OCI-LY1 (cell line): ENCODE measurements at regions not wholly inside any gene's neighbourhood (a gene's known extent, or its start where the extent isn't known, plus 50 kb on each side); places are given as distances from the start of the nearest gene placed in this dataset.

Source experiments
- H2AFZ ChIP-seq: fragments of 200-600 bp; sonication (generic), shearing (Covaris generic); 2 replicates; pipeline ENCODE4 v1.6.0; 2014; ENCODE audit warnings: antibody characterized with exemption, mild to moderate bottlenecking, low read length
- H3F3A ChIP-seq: fragments of 200-600 bp; sonication (generic), shearing (Covaris generic); 2 replicates; pipeline ENCODE4 v1.6.0; 2014; ENCODE audit warnings: mild to moderate bottlenecking, antibody characterized with exemption, low read length, moderate library complexity; ENCODE audit not compliant: insufficient read depth
- H3K27ac ChIP-seq: fragments of 200-600 bp; sonication (generic); 2 replicates; pipeline ENCODE4 v1.5.1; 2014; ENCODE audit warnings: low read length, mixed run types, mild to moderate bottlenecking, low read depth; ENCODE audit not compliant: poor library complexity, severe bottlenecking
- H3K27me3 ChIP-seq: fragments of 200-600 bp; sonication (generic); 2 replicates; pipeline ENCODE4 v1.6.0; 2014; ENCODE audit warnings: antibody characterized with exemption, mild to moderate bottlenecking, low read length, moderate library complexity; ENCODE audit not compliant: insufficient read depth
- H3K36me3 ChIP-seq: fragments of 200-600 bp; sonication (generic); 2 replicates; pipeline ENCODE4 v1.6.1; 2014; ENCODE audit warnings: mild to moderate bottlenecking, antibody characterized with exemption, low read length, moderate library complexity, mixed read lengths; ENCODE audit not compliant: insufficient read depth
- H3K4me1 ChIP-seq: fragments of 200-600 bp; sonication (generic); 2 replicates; pipeline ENCODE4 v1.5.1; 2014; ENCODE audit warnings: mild to moderate bottlenecking, low read length, moderate library complexity; ENCODE audit not compliant: insufficient read depth, severe bottlenecking
- H3K4me2 ChIP-seq: fragments of 200-600 bp; sonication (generic), shearing (Covaris generic); 2 replicates; pipeline ENCODE4 v1.6.1; 2014; ENCODE audit warnings: low read length
- H3K4me3 ChIP-seq: fragments of 200-600 bp; sonication (generic); 2 replicates; pipeline ENCODE4 v1.5.1; 2014; ENCODE audit warnings: low read length, low read depth, mild to moderate bottlenecking, mixed read lengths; ENCODE audit not compliant: poor library complexity, severe bottlenecking
- H3K79me2 ChIP-seq: fragments of 200-600 bp; shearing (Covaris generic); 2 replicates; pipeline ENCODE4 v1.6.1; 2016; ENCODE audit warnings: mixed run types, low read length, mixed read lengths; ENCODE audit not compliant: insufficient read depth
- H3K9ac ChIP-seq: fragments of 200-600 bp; sonication (generic), shearing (Covaris generic); 2 replicates; pipeline ENCODE4 v1.6.1; 2014; ENCODE audit warnings: mild to moderate bottlenecking, low read length, mixed read lengths
- H3K9me2 ChIP-seq: fragments of 200-600 bp; sonication (generic), shearing (Covaris generic); 2 replicates; pipeline ENCODE4 v1.6.1; 2014; ENCODE audit warnings: low read depth, mild to moderate bottlenecking, low read length, mixed read lengths
- H3K9me3 ChIP-seq: fragments of 200-600 bp; shearing (Covaris generic); 2 replicates; pipeline ENCODE4 v1.6.1; 2014; ENCODE audit warnings: low read length, mixed read lengths
- H4K20me1 ChIP-seq: fragments of 200-600 bp; sonication (generic), shearing (Covaris generic); 2 replicates; pipeline ENCODE4 v1.6.0; 2016; ENCODE audit warnings: mild to moderate bottlenecking, low read length; ENCODE audit not compliant: insufficient read depth
- EZH2 ChIP-seq: fragments of 200-600 bp; sonication (generic), shearing (Covaris generic); IDR thresholded peaks from 2 replicates; pipeline ENCODE4 v1.8.0; 2017; ENCODE audit warnings: borderline replicate concordance, mixed run types, mild to moderate bottlenecking, antibody characterized with exemption, low read length, moderate library complexity, mixed read lengths
- TF ChIP-seq, protein P1 (sequence below): fragments of 200-600 bp; sonication (generic), shearing (Covaris generic); IDR thresholded peaks from 2 replicates; pipeline ENCODE4 v1.5.1; 2017; ENCODE audit warnings: mild to moderate bottlenecking, antibody characterized with exemption, low read length, moderate library complexity, mixed read lengths

- H3K4me2 ChIP-seq = no peak overlapping the region
- no peak overlapping the region for H3K27ac ChIP-seq
- TF ChIP-seq EZH2 = no peak
These were observed 588.4 kb upstream of the FAM241A start for GRCh38 chr4:111556851-111557250.

GRCh38 chr4:111562826-111563225 lies 582.4 kb upstream of the FAM241A start:
- Histone ChIP-seq H3K27ac (no peak overlapping the region), H3F3A (no peaks in the 10 kb centered on the region), H3K79me2 (no peaks in the 10 kb centered on the region), H3K4me2 (no peak overlapping the region), H3K27me3 (no peaks in the 10 kb centered on the region), H3K9me2 (no peaks in the 10 kb centered on the region), H3K9ac (no peak overlapping the region), H4K20me1 (no peaks in the 10 kb centered on the region), H2AFZ (no peak overlapping the region), H3K36me3 (no peaks in the 10 kb centered on the region), H3K4me1 (no peaks in the 10 kb centered on the region), H3K9me3 (no peaks in the 10 kb centered on the region), H3K4me3 (no peak overlapping the region)
- no peak for TF ChIP-seq EZH2
- TF ChIP-seq, protein P1, sequence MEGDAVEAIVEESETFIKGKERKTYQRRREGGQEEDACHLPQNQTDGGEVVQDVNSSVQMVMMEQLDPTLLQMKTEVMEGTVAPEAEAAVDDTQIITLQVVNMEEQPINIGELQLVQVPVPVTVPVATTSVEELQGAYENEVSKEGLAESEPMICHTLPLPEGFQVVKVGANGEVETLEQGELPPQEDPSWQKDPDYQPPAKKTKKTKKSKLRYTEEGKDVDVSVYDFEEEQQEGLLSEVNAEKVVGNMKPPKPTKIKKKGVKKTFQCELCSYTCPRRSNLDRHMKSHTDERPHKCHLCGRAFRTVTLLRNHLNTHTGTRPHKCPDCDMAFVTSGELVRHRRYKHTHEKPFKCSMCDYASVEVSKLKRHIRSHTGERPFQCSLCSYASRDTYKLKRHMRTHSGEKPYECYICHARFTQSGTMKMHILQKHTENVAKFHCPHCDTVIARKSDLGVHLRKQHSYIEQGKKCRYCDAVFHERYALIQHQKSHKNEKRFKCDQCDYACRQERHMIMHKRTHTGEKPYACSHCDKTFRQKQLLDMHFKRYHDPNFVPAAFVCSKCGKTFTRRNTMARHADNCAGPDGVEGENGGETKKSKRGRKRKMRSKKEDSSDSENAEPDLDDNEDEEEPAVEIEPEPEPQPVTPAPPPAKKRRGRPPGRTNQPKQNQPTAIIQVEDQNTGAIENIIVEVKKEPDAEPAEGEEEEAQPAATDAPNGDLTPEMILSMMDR = no peak

More at GRCh38 chr4:111556851-111557250, 588.4 kb upstream of the FAM241A start:
- Histone ChIP-seq H3F3A (no peaks in the 10 kb centered on the region), H3K4me3 (no peak overlapping the region), H3K9me3 (no peaks in the 10 kb centered on the region), H2AFZ (no peak overlapping the region), H3K9me2 (no peaks in the 10 kb centered on the region), H3K36me3 (no peaks in the 10 kb centered on the region), H3K9ac (no peak overlapping the region), H3K27me3 (no peaks in the 10 kb centered on the region), H3K79me2 (no peaks in the 10 kb centered on the region), H3K4me1 (no peaks in the 10 kb centered on the region), H4K20me1 (no peaks in the 10 kb centered on the region)

DNA sequence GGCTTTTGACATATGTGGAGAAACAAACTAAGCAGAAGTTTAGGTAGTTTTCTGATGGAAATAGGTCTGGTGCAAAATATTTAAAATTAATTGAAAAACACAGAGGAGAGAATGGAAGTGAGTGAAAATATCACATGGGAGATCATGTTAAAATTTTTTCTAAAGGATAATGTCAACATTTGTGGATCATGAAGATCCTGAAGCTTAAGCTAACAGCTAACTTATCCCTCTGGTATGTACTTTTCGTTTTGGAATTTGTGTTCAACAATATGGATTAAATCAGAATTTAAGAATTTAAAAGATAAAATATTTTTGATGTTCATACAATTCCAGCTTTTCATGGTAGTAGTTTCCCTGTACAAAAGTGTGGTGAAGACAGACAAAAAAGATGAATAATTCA lies 572.8 kb upstream of the FAM241A start:
- Histone ChIP-seq H4K20me1 (no peaks in the 10 kb centered on the region), H3K9me3 (no peaks in the 10 kb centered on the region), H3K9me2 (no peaks in the 10 kb centered on the region), H3K4me3 (no peak overlapping the region), H3K79me2 (no peaks in the 10 kb centered on the region), H3K27me3 (no peaks in the 10 kb centered on the region), H2AFZ (no peak overlapping the region), H3K9ac (no peak overlapping the region), H3K36me3 (no peaks in the 10 kb centered on the region), H3F3A (no peaks in the 10 kb centered on the region), H3K27ac (no peak overlapping the region), H3K4me1 (no peaks in the 10 kb centered on the region), H3K4me2 (no peak overlapping the region)
- TF ChIP-seq, protein P1 = no peak
- TF ChIP-seq EZH2 = no peak

GRCh38 chr4:111573386-111573785 lies 571.9 kb upstream of the FAM241A start:
- Histone ChIP-seq H3K4me1 (no peaks in the 10 kb centered on the region), H3K79me2 (no peaks in the 10 kb centered on the region), H3K27me3 (no peaks in the 10 kb centered on the region), H3K27ac (no peak overlapping the region), H3K9me3 (no peaks in the 10 kb centered on the region), H2AFZ (no peak overlapping the region), H3K4me2 (no peak overlapping the region), H4K20me1 (no peaks in the 10 kb centered on the region), H3F3A (no peaks in the 10 kb centered on the region), H3K9ac (no peak overlapping the region), H3K4me3 (no peak overlapping the region), H3K36me3 (no peaks in the 10 kb centered on the region), H3K9me2 (no peaks in the 10 kb centered on the region)
- TF ChIP-seq, protein P1 = no peak
- no peak for TF ChIP-seq EZH2
